Endothelial cell of umbilical vein (primary cell): ENCODE measurements at regions not wholly inside any gene's neighbourhood (a gene's known extent, or its start where the extent isn't known, plus 50 kb on each side); places are given as distances from the start of the nearest gene placed in this dataset.

Experiments
- CTCF ChIP-seq, 2 donors: IDR thresholded peaks; 1 replicate in 1 of 2; 2 replicates in 1 of 2; pipeline ENCODE4 v1.5.1; 2011; ENCODE audit warnings: low read length in 2 of 2, mild to moderate bottlenecking in 2 of 2, moderate library complexity in 2 of 2, control low read depth in 1 of 2, inconsistent platforms in 1 of 2, low read depth in 1 of 2; ENCODE audit not compliant: insufficient read depth in 1 of 2; ENCODE audit errors: extremely low read depth in 1 of 2
- EZH2 ChIP-seq: IDR thresholded peaks from 2 replicates; pipeline ENCODE4 v1.6.1; 2012; ENCODE audit warnings: borderline replicate concordance, low read depth, mild to moderate bottlenecking, moderate library complexity, low read length, inconsistent platforms; ENCODE audit not compliant: severe bottlenecking
- FOS ChIP-seq: IDR thresholded peaks from 2 replicates; pipeline ENCODE4 v1.6.1; 2011; ENCODE audit warnings: mild to moderate bottlenecking, low read length, moderate library complexity, borderline replicate concordance; ENCODE audit not compliant: insufficient read depth
- GATA2 ChIP-seq: IDR thresholded peaks from 2 replicates; pipeline ENCODE4 v1.7.0; 2011; ENCODE audit warnings: low read depth, mild to moderate bottlenecking, moderate library complexity, mixed read lengths, low read length; ENCODE audit not compliant: insufficient read length, insufficient read depth
- POLR2A ChIP-seq: IDR thresholded peaks from 2 replicates; pipeline ENCODE4 v1.6.1; 2012; ENCODE audit warnings: low read depth, mild to moderate bottlenecking, control low read depth, low read length
- POLR2AphosphoS5 ChIP-seq: IDR thresholded peaks from 2 replicates; pipeline ENCODE4 v1.6.1; 2012; ENCODE audit warnings: low read depth, mild to moderate bottlenecking, control low read depth, low read length, moderate library complexity; ENCODE audit not compliant: insufficient read depth

- TF ChIP-seq CTCF (IDR thresholded peaks at IDR 0.05; ENCODE audit: extremely low read depth in 1 of 2, insufficient read depth in 1 of 2, low read depth in 1 of 2, low read length in 2 of 2): no peak
- TF ChIP-seq POLR2A: no peak
- no peak for TF ChIP-seq GATA2
- TF ChIP-seq POLR2AphosphoS5: no peak
- TF ChIP-seq FOS: no peak
- no peak for TF ChIP-seq EZH2
Measured at GRCh38 chr22:49606562-49607290, 220.9 kb downstream of the BRD1 start.
